ENCODE measurements at regions not wholly inside any gene's neighbourhood (a gene's known extent, or its start where the extent isn't known, plus 50 kb on each side); places are given as distances from the start of the nearest gene placed in this dataset.

- TF ChIP-seq NANOG (IDR thresholded peaks at IDR 0.05; ENCODE audit: insufficient read depth, low read depth, low read length, poor library complexity, severe bottlenecking) (no peak), BACH1 (IDR thresholded peaks at IDR 0.05; ENCODE audit: low read length) (0 out of 2 replicates have a peak, but pooled peaks have one; percentile 20), POLR2AphosphoS5 (IDR thresholded peaks at IDR 0.05; ENCODE audit: low read depth, low read length) (no peak), ATF3 (IDR thresholded peaks at IDR 0.05; ENCODE audit: insufficient read depth, low read depth, low read length) (no peak)
Observed at GRCh38 chr18:76619621-76620315, 124.7 kb upstream of the ZNF516 start (continued).

Data from H1 (cell line).